Mesendoderm (in vitro differentiated cells): ENCODE measurements at regions not wholly inside any gene's neighbourhood (a gene's known extent, or its start where the extent isn't known, plus 50 kb on each side); places are given as distances from the start of the nearest gene placed in this dataset.

Experiments
- DNase-seq: peaks from one replicate; pipeline ENCODE4 v3.0.0; 2013
- H2AK5ac ChIP-seq: 2 replicates; pipeline ENCODE4 v1.6.1; 2013; ENCODE audit warnings: low read length, inconsistent platforms
- H2BK120ac ChIP-seq: 2 replicates; pipeline ENCODE4 v1.6.1; 2013; ENCODE audit warnings: low read depth, mild to moderate bottlenecking, low read length, moderate library complexity, mixed read lengths
- H2BK15ac ChIP-seq: replicated peaks from 2 replicates; pipeline ENCODE4 v1.6.1; 2013; ENCODE audit warnings: low read depth, mild to moderate bottlenecking, moderate library complexity
- H2BK5ac ChIP-seq: 2 replicates; pipeline ENCODE4 v1.6.1; 2013; ENCODE audit warnings: low read length, inconsistent platforms
- H3K18ac ChIP-seq: 2 replicates; pipeline ENCODE4 v1.6.1; 2013; ENCODE audit warnings: mild to moderate bottlenecking, low read length, mixed read lengths
- H3K23ac ChIP-seq: one replicate; pipeline ENCODE4 v1.6.1; 2013; ENCODE audit warnings: low read length
- H3K27ac ChIP-seq: 2 replicates; pipeline ENCODE4 v1.5.1; 2013; ENCODE audit warnings: low read depth, mild to moderate bottlenecking, inconsistent platforms, low read length, moderate library complexity
- H3K27me3 ChIP-seq: 2 replicates; pipeline ENCODE4 v1.6.1; 2013; ENCODE audit warnings: low read length, control low read depth, mild to moderate bottlenecking, inconsistent platforms; ENCODE audit not compliant: insufficient read depth, poor library complexity
- H3K36me3 ChIP-seq: 2 replicates; pipeline ENCODE4 v1.6.1; 2013; ENCODE audit warnings: low read length, inconsistent platforms; ENCODE audit not compliant: control insufficient read depth, insufficient read depth
- H3K4ac ChIP-seq: one replicate; pipeline ENCODE4 v1.6.1; 2013; ENCODE audit warnings: low read depth, mild to moderate bottlenecking, low read length, moderate library complexity
- H3K4me1 ChIP-seq: 2 replicates; pipeline ENCODE4 v1.6.1; 2013; ENCODE audit warnings: low read depth, low read length, inconsistent platforms; ENCODE audit not compliant: control insufficient read depth
- H3K4me2 ChIP-seq: 2 replicates; pipeline ENCODE4 v1.6.1; 2013; ENCODE audit warnings: low read length
- H3K4me3 ChIP-seq: 2 replicates; pipeline ENCODE4 v1.5.1; 2013; ENCODE audit warnings: mild to moderate bottlenecking, low read length
- H3K56ac ChIP-seq: one replicate; pipeline ENCODE4 v1.6.1; 2013; ENCODE audit warnings: low read length
- H3K79me1 ChIP-seq: 2 replicates; pipeline ENCODE4 v1.6.1; 2013; ENCODE audit warnings: low read length, inconsistent platforms
- H3K79me2 ChIP-seq: 2 replicates; pipeline ENCODE4 v1.6.1; 2013; ENCODE audit warnings: mild to moderate bottlenecking, low read length; ENCODE audit not compliant: control insufficient read depth, insufficient read depth
- H3K9ac ChIP-seq: 2 replicates; pipeline ENCODE4 v1.6.1; 2013; ENCODE audit warnings: low read length, inconsistent platforms
- H4K5ac ChIP-seq: one replicate; pipeline ENCODE4 v1.6.1; 2013; ENCODE audit warnings: low read length
- H4K8ac ChIP-seq: one replicate; pipeline ENCODE4 v1.6.1; 2013; ENCODE audit warnings: low read depth, mild to moderate bottlenecking, control low read depth, low read length, moderate library complexity
- WGBS: extraction: QIAGEN DNeasy Blood & Tissue Kit; methylation state at CpG from one replicate; pipeline ENCODE4 v1.1.7; 2013; ENCODE audit warnings: low lambda C conversion rate, missing lambda C conversion rate; ENCODE audit not compliant: insufficient coverage; ENCODE audit errors: extremely low coverage; 5-methylcytosine and 5-hydroxymethylcytosine counted together

- Histone ChIP-seq H3K36me3 (no peaks in the 10 kb centered on the region), H3K79me1 (no peaks in the 10 kb centered on the region), H3K79me2 (no peaks in the 10 kb centered on the region), H4K5ac (no peak overlapping the region), H3K23ac (no peak overlapping the region), H4K8ac (no peak overlapping the region), H3K18ac (peak overlapping the region; percentile 86), H3K4ac (no peak overlapping the region), H3K9ac (peak overlapping the region; percentile 77), H3K4me3 (no peak overlapping the region), H2BK5ac (peak overlapping the region; percentile 90), H3K56ac (peak overlapping the region; percentile 81), H3K4me2 (no peak overlapping the region), H3K4me1 (peaks cover 4% of the 10 kb centered on the region), H2BK120ac (peak overlapping the region; percentile 100), H2AK5ac (no peak overlapping the region), H3K27me3 (no peaks in the 10 kb centered on the region), H3K27ac (peak overlapping the region; percentile 95), H2BK15ac (no peak overlapping the region)
- no CpG with 5 or more reads among the region's 3 CpGs for WGBS
- DNase-seq = peak; percentile 96
These were observed 114.0 kb downstream of the PCDH10 start for GRCh38 chr4:133263104-133263503.

DNA sequence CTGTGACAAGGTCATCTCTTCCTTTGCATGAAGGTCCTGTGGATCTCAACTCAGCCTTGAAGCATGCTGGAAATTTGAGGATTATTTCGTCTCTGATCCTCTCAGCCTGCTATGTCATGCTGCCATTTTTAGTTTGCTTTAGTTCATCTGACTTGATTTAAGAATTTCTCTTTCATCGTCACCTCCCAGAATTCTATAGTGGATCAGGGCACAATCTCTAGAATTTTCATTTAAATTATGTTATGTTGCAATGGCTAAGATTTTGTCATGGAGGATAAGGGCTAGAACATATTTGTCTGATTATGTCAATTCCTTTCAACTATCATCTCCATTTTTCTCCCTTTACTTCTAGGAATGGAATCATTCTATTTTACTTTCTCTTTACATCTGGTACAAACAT lies 98.8 kb downstream of the PCDH10 start:
- no peak overlapping the region for H2BK120ac ChIP-seq
- no peak overlapping the region for H3K4me3 ChIP-seq
- no peak overlapping the region for H3K27ac ChIP-seq
- no CpG with 5 or more reads among the region's 2 CpGs for WGBS
- H3K4me1 ChIP-seq = no peaks in the 10 kb centered on the region
- H3K56ac ChIP-seq = no peak overlapping the region
- no peak overlapping the region for H2BK5ac ChIP-seq
- no peaks in the 10 kb centered on the region for H3K27me3 ChIP-seq
- no peak overlapping the region for H3K4me2 ChIP-seq
- no peak overlapping the region for H4K8ac ChIP-seq
- H3K9ac ChIP-seq = no peak overlapping the region
- H3K4ac ChIP-seq = no peak overlapping the region
- no peaks in the 10 kb centered on the region for H3K36me3 ChIP-seq
- no peaks in the 10 kb centered on the region for H3K79me1 ChIP-seq
- no peak overlapping the region for H3K18ac ChIP-seq
- no peaks in the 10 kb centered on the region for H3K79me2 ChIP-seq
- H3K23ac ChIP-seq = no peak overlapping the region
- DNase-seq = no peak
- H2AK5ac ChIP-seq = no peak overlapping the region
- H4K5ac ChIP-seq = no peak overlapping the region
- peak overlapping the region; percentile 23 for H2BK15ac ChIP-seq

GRCh38 chr4:133245226-133245625 lies 96.1 kb downstream of the PCDH10 start:
- Histone ChIP-seq H4K5ac (no peak overlapping the region), H3K4me3 (no peak overlapping the region), H3K79me1 (no peaks in the 10 kb centered on the region), H3K36me3 (no peaks in the 10 kb centered on the region), H3K18ac (no peak overlapping the region), H3K23ac (no peak overlapping the region), H3K4ac (no peak overlapping the region), H2BK120ac (no peak overlapping the region), H2AK5ac (no peak overlapping the region), H4K8ac (no peak overlapping the region), H3K27ac (no peak overlapping the region), H3K4me2 (no peak overlapping the region), H3K4me1 (no peaks in the 10 kb centered on the region), H3K9ac (no peak overlapping the region), H3K56ac (no peak overlapping the region), H2BK5ac (no peak overlapping the region), H2BK15ac (no peak overlapping the region), H3K27me3 (no peaks in the 10 kb centered on the region), H3K79me2 (no peaks in the 10 kb centered on the region)
- no peak for DNase-seq
- no CpG with 5 or more reads among the region's 1 CpG for WGBS
